22Rv1 (cell line): ENCODE measurements at regions not wholly inside any gene's neighbourhood (a gene's known extent, or its start where the extent isn't known, plus 50 kb on each side); places are given as distances from the start of the nearest gene placed in this dataset.

Experiments used
- ZFX ChIP-seq: fragments of 450-650 bp; IDR thresholded peaks from 2 replicates; pipeline ENCODE4 v1.6.1; 2017; ENCODE audit warnings: antibody characterized with exemption, borderline replicate concordance
- TF ChIP-seq, protein P1 (sequence below): fragments of 450-650 bp; IDR thresholded peaks from 2 replicates; pipeline ENCODE4 v1.5.1; 2017; ENCODE audit warnings: mild to moderate bottlenecking

DNA sequence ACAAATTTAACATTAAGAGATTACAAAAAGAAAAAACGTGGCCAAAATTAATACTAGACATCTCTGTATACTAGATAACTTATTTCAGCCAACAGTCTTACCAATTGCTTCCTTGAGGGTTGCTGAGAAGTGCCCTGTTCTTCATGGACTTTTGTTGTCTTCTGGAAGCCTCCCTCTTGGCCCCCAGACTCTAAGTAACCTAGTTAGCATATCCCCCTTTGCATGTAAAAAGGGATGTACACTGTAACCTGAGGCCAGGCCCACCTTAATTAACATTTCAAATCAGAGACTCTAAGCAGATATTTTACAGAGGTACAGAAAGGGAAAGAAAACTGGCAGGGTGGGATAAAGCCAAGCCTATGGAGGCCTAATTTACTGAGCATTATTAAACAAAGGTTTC lies 1047.3 kb downstream of the ADGRL2 start:
- TF ChIP-seq, protein P1, sequence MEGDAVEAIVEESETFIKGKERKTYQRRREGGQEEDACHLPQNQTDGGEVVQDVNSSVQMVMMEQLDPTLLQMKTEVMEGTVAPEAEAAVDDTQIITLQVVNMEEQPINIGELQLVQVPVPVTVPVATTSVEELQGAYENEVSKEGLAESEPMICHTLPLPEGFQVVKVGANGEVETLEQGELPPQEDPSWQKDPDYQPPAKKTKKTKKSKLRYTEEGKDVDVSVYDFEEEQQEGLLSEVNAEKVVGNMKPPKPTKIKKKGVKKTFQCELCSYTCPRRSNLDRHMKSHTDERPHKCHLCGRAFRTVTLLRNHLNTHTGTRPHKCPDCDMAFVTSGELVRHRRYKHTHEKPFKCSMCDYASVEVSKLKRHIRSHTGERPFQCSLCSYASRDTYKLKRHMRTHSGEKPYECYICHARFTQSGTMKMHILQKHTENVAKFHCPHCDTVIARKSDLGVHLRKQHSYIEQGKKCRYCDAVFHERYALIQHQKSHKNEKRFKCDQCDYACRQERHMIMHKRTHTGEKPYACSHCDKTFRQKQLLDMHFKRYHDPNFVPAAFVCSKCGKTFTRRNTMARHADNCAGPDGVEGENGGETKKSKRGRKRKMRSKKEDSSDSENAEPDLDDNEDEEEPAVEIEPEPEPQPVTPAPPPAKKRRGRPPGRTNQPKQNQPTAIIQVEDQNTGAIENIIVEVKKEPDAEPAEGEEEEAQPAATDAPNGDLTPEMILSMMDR: no peak
- TF ChIP-seq ZFX: no peak
